BLaER1 (cell line): ENCODE measurements at regions not wholly inside any gene's neighbourhood (a gene's known extent, or its start where the extent isn't known, plus 50 kb on each side); places are given as distances from the start of the nearest gene placed in this dataset.

Experiments
- H3K27ac ChIP-seq: shearing (Covaris generic); formaldehyde crosslinking; 2 replicates; pipeline ENCODE4 v1.8.1; 2022
- H3K27me3 ChIP-seq: shearing (Covaris generic); formaldehyde crosslinking; 2 replicates; pipeline ENCODE4 v1.8.1; 2022
- H3K36me3 ChIP-seq: shearing (Covaris generic); formaldehyde crosslinking; 2 replicates; pipeline ENCODE4 v1.8.1; 2022
- H3K4me1 ChIP-seq: shearing (Covaris generic); formaldehyde crosslinking; 2 replicates; pipeline ENCODE4 v1.8.1; 2022
- H3K4me2 ChIP-seq: shearing (Covaris generic); formaldehyde crosslinking; 2 replicates; pipeline ENCODE4 v1.8.1; 2022
- H3K4me3 ChIP-seq: shearing (Covaris generic); formaldehyde crosslinking; 2 replicates; pipeline ENCODE4 v1.8.1; 2022
- H3K9ac ChIP-seq: shearing (Covaris generic); formaldehyde crosslinking; 2 replicates; pipeline ENCODE4 v1.8.1; 2022
- H3K9me3 ChIP-seq: shearing (Covaris generic); formaldehyde crosslinking; 2 replicates; pipeline ENCODE4 v1.8.1; 2022
- H4K20me1 ChIP-seq: shearing (Covaris generic); formaldehyde crosslinking; 2 replicates; pipeline ENCODE4 v1.8.1; 2022
- Cebpa-rat ChIP-seq: shearing (Covaris generic); IDR thresholded peaks from 2 replicates; pipeline ENCODE4 v1.8.1; 2022

DNA sequence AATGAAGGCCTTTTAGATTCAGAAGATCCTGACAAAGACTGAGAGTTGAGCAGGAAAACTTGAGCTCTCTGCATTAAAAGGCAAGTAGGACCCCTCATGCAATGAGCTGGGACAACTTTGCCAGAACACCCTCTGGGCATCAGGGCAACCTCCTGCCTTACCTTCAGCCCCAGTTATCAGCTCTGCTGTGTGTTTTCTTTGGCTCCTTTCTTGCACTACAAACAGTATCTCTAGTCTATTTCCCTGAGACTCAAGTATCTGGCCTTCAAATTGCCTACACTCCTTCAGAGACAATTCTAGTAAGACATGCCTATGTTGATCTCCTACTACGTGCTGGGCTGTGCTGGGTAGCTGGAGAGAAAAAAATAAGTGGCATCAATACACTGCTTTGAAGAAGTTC lies 192.2 kb downstream of the MID1IP1 start:
- no peaks in the 10 kb centered on the region for H3K9me3 ChIP-seq
- no peaks in the 10 kb centered on the region for H3K4me1 ChIP-seq

DNA sequence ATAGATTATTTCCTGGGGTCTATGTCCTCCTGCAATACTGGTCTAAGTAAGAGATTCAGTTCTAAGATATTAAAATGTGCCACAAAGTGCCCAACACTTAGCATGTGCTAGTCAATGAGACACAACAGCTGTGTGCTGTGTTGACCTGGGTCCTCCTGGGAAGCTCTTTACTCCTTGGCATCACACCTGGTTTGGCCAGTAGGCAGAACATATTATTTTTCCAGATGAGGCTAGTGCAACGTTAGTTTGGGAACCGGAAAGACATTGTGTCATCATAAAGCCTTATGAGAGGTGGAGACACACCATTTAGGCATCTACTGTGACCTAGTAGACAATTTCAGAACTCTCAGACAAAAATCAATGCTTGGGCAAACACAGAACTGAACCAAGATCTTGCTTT lies 197.8 kb downstream of the MID1IP1 start:
- Histone ChIP-seq H3K27me3 (no peaks in the 10 kb centered on the region), H3K9ac (no peak overlapping the region), H3K4me1 (no peaks in the 10 kb centered on the region), H4K20me1 (no peaks in the 10 kb centered on the region), H3K36me3 (no peaks in the 10 kb centered on the region), H3K27ac (no peak overlapping the region), H3K4me3 (no peak overlapping the region), H3K9me3 (no peaks in the 10 kb centered on the region), H3K4me2 (no peak overlapping the region)
- TF ChIP-seq Cebpa-rat = no peak

More for the DNA sequence above, 192.2 kb downstream of the MID1IP1 start:
- H3K9ac ChIP-seq = no peak overlapping the region
- H3K27ac ChIP-seq = no peak overlapping the region
- H3K36me3 ChIP-seq = no peaks in the 10 kb centered on the region
- TF ChIP-seq Cebpa-rat = no peak
- no peak overlapping the region for H3K4me3 ChIP-seq
- no peaks in the 10 kb centered on the region for H4K20me1 ChIP-seq
- no peak overlapping the region for H3K4me2 ChIP-seq
- H3K27me3 ChIP-seq = no peaks in the 10 kb centered on the region

DNA sequence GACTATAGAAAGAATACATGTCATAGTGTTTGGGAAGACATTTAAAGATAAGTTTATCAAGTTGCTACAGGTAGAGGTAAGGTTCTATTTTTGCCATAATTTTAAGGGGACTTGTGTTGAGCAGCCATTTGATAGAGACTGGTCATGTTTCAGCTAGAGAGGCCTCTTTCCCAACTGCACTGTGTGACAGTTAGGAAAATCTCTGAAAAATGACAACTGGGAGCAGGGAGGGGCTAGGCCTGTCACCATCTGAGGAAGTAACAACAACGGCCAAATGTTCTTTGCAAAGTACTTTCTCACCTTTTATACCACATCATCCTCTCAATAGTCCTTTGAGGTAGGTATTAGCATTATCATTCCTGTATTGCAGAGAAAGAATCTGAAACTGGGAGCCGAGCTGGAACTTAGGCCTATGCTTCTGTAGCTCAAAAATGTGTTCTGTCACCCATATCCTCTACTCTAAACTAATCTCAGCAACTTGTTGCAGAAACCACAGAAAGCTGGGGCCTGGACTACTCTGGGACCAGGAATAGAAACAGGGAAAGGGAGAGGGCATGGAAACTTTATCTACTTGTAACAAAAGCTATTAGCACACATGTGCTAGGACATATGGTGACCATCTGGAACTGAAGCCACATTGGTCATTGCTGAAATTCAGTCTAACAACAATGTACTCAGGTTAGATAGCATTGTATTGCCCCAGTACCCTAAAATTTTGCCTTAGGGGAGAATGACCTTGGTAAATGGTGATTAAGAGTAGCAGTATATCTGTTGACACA lies 198.9 kb downstream of the MID1IP1 start:
- H3K27ac ChIP-seq = no peak overlapping the region
- no peak overlapping the region for H3K4me3 ChIP-seq
- no peaks in the 10 kb centered on the region for H3K9me3 ChIP-seq
- H4K20me1 ChIP-seq = no peaks in the 10 kb centered on the region
- H3K4me2 ChIP-seq = no peak overlapping the region
- no peaks in the 10 kb centered on the region for H3K36me3 ChIP-seq
- no peaks in the 10 kb centered on the region for H3K27me3 ChIP-seq
- no peak for TF ChIP-seq Cebpa-rat
- no peaks in the 10 kb centered on the region for H3K4me1 ChIP-seq
- H3K9ac ChIP-seq = no peak overlapping the region

DNA sequence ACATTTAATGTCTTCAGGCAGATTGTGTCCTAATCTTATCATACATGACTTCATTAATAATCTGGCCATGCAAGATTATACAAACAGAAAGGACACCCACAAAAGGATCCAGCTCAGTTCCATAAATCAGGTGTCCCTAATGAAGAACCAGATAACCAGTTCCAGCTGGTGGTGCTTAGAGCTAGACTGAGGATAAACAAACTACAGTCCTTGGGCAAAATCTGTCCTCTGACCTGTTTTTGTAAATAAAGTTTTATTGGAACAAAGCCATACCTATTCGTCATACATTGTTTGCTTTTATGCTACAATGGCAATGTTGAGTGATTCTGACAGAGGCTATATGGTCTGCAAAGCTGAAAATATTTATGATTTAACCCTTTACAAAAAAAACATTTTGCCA lies 199.5 kb downstream of the MID1IP1 start:
- H3K4me2 ChIP-seq = no peak overlapping the region
- H3K27ac ChIP-seq = no peak overlapping the region
- no peaks in the 10 kb centered on the region for H4K20me1 ChIP-seq
- no peak overlapping the region for H3K9ac ChIP-seq
- H3K36me3 ChIP-seq = no peaks in the 10 kb centered on the region
- TF ChIP-seq Cebpa-rat = no peak
- H3K4me1 ChIP-seq = no peaks in the 10 kb centered on the region
- no peak overlapping the region for H3K4me3 ChIP-seq
- no peaks in the 10 kb centered on the region for H3K9me3 ChIP-seq
- H3K27me3 ChIP-seq = no peaks in the 10 kb centered on the region

DNA sequence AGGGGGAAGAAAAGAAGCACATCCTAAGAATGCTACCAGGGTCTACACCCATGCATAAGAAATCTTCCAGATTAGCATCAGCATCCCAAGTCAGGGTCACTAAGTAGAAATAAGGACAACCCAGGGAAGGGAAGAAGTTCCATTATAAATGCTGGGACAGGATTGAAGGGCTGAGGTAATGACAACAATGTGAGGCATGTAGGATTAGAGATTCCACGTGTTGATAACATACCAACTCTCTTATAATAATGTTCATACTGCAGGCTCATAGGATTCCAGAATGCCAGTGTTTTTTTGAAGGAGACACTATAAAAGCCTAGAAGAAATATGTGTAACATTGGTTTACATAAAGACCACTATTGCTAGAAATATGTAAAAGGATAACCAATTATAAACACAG lies 201.2 kb downstream of the MID1IP1 start:
- no peaks in the 10 kb centered on the region for H3K4me1 ChIP-seq
- no peak overlapping the region for H3K4me2 ChIP-seq
- no peak overlapping the region for H3K27ac ChIP-seq
- H3K9ac ChIP-seq = no peak overlapping the region
- H3K9me3 ChIP-seq = no peaks in the 10 kb centered on the region
- H3K4me3 ChIP-seq = no peak overlapping the region
- no peak for TF ChIP-seq Cebpa-rat
- no peaks in the 10 kb centered on the region for H3K36me3 ChIP-seq
- no peaks in the 10 kb centered on the region for H3K27me3 ChIP-seq
- H4K20me1 ChIP-seq = no peaks in the 10 kb centered on the region

DNA sequence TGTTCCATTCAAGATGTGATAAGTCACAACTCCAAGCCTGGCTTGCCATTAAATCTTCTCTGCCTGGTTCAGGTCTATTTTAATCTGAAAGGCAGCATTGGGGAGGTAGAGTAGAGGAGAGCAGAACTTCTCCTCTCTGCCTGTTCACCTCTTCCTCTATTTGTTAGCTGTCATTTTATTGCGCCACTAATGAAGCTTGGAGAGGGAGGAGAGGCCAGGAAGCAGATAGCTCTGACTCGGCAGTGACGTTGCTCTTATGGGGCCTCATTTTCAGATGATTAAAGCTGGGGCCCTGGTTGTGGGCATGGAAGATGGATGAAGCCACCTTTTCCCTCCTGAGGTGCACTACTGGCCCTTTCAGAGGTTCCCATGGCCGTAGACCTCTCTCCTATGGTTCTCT lies 207.3 kb downstream of the MID1IP1 start:
- H3K4me1 ChIP-seq = no peaks in the 10 kb centered on the region
- H3K9me3 ChIP-seq = no peaks in the 10 kb centered on the region
- no peak for TF ChIP-seq Cebpa-rat
- H3K9ac ChIP-seq = no peak overlapping the region
- no peak overlapping the region for H3K27ac ChIP-seq
- no peak overlapping the region for H3K4me2 ChIP-seq
- no peaks in the 10 kb centered on the region for H3K36me3 ChIP-seq
- H3K4me3 ChIP-seq = no peak overlapping the region
- H3K27me3 ChIP-seq = no peaks in the 10 kb centered on the region
- no peaks in the 10 kb centered on the region for H4K20me1 ChIP-seq

DNA sequence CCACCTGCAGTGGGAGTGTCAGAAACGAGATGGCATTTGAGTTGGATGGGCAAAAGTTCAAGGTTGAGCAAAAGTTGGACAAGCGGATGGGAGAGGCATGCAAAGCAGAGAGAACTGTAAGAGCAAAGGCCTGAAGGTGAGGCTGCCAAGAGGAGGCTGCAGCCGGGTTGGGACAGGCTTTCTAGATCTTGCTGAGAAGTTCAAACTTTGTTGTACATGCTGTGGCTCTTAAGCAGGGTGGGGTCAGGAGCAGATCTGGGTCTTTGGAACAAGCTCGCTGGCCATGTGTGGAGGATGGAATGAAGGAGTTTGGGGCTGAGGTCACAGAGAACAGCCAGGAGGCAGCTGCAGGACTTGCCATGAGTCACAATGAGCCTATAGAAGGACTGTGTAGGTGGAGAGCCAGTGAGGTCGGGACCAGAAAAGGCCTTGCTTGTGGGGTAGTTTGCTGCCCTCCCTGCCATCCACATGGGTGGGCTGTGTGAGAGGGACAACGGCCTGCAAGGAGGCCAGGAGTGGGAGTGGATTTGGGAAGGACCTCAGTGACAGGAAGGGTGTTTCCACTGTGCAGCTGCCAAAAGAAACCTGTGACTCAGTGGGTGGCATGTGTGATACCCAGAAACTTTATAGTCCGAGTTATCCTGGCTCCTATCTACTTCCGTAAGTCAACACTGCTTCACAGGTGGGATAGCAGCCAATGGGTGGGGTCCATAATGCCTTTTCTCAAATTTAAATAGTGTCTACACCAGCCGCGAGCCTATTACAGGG lies 210.4 kb downstream of the MID1IP1 start:
- no peak for TF ChIP-seq Cebpa-rat
- Histone ChIP-seq H3K9me3 (no peaks in the 10 kb centered on the region), H3K4me1 (no peaks in the 10 kb centered on the region), H3K27ac (no peak overlapping the region), H4K20me1 (no peaks in the 10 kb centered on the region), H3K36me3 (no peaks in the 10 kb centered on the region), H3K4me3 (no peak overlapping the region), H3K27me3 (no peaks in the 10 kb centered on the region), H3K4me2 (no peak overlapping the region), H3K9ac (no peak overlapping the region)

DNA sequence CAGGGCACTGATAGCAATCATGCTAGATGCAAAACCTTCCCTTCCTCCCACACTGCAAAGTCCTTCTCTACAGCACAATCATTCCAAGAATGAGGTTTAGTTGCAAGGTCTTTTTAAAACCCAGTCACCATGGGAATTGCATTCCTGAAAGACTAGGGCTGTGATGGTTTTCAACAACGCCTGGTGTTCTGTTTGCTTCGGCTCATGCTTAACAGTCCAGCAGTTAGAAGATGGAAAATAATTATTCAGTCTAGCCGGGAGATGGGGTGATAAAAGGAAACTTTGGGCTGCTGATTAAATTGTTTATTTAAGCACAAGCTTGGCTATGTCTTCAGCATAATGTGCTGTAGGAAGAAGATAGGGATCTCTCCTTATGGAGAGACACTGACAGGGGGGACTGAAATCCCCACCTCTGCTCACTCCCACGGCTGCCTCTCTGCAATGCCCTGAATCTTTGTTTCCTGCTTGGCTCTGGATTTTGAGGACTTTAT lies 211.4 kb downstream of the MID1IP1 start:
- no peak overlapping the region for H3K9ac ChIP-seq
- no peak overlapping the region for H3K4me2 ChIP-seq
- no peaks in the 10 kb centered on the region for H3K27me3 ChIP-seq
- no peak for TF ChIP-seq Cebpa-rat
- H3K9me3 ChIP-seq = no peaks in the 10 kb centered on the region
- H3K4me1 ChIP-seq = peaks cover 6% of the 10 kb centered on the region
- no peak overlapping the region for H3K27ac ChIP-seq
- H3K36me3 ChIP-seq = no peaks in the 10 kb centered on the region
- no peaks in the 10 kb centered on the region for H4K20me1 ChIP-seq
- no peak overlapping the region for H3K4me3 ChIP-seq

DNA sequence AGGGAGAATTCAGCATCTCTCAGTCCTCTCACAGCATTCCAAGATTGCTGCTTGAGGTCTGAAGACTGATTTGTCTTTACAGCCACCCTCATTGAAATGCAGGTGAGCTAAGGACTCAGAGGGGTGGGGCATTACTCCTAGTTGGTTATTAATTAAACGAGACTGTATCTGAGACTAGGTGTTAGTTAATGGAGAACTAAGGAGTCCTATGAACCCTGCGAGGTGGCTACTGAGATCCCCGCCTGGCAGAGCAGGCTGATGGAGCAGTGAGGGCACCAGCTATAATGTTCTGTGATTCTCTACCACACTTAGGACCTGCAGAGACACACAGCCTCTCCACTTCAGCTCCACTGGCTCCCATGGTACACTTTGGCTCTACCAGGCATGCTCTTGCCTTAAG lies 215.3 kb downstream of the MID1IP1 start:
- H3K4me1 ChIP-seq = peaks cover 34% of the 10 kb centered on the region
- no peaks in the 10 kb centered on the region for H4K20me1 ChIP-seq
- H3K27ac ChIP-seq = no peak overlapping the region
- H3K9ac ChIP-seq = no peak overlapping the region
- no peaks in the 10 kb centered on the region for H3K36me3 ChIP-seq
- no peaks in the 10 kb centered on the region for H3K9me3 ChIP-seq
- H3K27me3 ChIP-seq = no peaks in the 10 kb centered on the region
- no peak for TF ChIP-seq Cebpa-rat
- H3K4me3 ChIP-seq = no peak overlapping the region
- H3K4me2 ChIP-seq = no peak overlapping the region

DNA sequence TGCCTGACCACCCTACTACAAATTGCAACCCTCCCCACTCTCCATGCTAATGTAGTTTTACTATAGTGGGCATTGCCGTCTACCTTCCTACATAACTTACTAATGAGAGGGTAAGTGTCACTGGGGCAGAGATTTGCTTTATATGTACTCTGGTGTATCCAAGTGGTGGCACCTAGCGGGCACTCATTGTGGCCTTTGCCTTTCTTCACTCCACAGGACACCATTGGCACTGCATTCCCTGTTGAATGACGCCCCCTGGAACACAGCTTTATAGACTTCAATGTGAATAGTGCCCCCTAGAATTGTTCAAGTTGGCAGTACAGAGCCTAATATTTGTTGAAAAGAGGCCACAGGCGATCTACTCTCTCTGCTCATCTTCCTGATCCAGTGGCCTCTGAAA lies 215.8 kb downstream of the MID1IP1 start:
- peak overlapping the region; percentile 84 for H3K4me2 ChIP-seq
- no peaks in the 10 kb centered on the region for H3K36me3 ChIP-seq
- no peak for TF ChIP-seq Cebpa-rat
- H4K20me1 ChIP-seq = no peaks in the 10 kb centered on the region
- H3K9me3 ChIP-seq = no peaks in the 10 kb centered on the region
- peaks cover 34% of the 10 kb centered on the region for H3K4me1 ChIP-seq
- H3K27me3 ChIP-seq = no peaks in the 10 kb centered on the region
- peak overlapping the region; percentile 67; the same call in 1 of the 2 replicates for H3K27ac ChIP-seq
- no peak overlapping the region for H3K9ac ChIP-seq
- no peak overlapping the region for H3K4me3 ChIP-seq
